Tibial nerve (tissue), 4 donors: ENCODE measurements at regions not wholly inside any gene's neighbourhood (a gene's known extent, or its start where the extent isn't known, plus 50 kb on each side); places are given as distances from the start of the nearest gene placed in this dataset.

Source experiments
- EP300 ChIP-seq, 2 donors: sonication (generic); formaldehyde crosslinking; IDR thresholded peaks; one replicate each; pipeline ENCODE4 v1.6.1; 2017; ENCODE audit warnings: antibody characterized with exemption in 2 of 2, mild to moderate bottlenecking in 1 of 2
- TF ChIP-seq, protein P1 (sequence below), 5 experiments: fragments of 200-600 bp in 3 of 5; fragments of 450-650 bp in 2 of 5; sonication (generic) in 3 of 5; IDR thresholded peaks; one replicate each; pipeline ENCODE4 v1.5.1; 2016 to 2019; ENCODE audit warnings: antibody characterized with exemption in 5 of 5, mild to moderate bottlenecking in 3 of 5, moderate library complexity in 2 of 5

DNA sequence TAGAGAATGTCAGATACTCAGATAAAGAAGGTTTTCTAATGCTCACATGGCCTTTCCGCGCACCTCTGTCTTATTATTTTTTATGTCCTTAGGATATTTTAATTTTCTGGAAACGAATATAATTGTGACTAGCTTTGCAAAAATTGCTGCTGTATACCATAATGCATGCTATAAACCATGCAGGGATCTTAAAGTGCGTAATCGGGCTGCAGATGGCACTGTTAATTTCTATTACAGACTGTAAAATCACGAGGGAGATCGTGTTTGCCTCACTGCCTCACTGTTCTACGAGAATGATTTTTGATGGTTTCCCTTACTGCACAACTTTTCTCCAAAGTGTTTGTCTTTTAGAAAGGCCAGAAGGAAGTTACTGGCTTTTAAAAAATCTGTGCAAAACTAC lies 356.1 kb downstream of the TUSC1 start:
- no peak for TF ChIP-seq EP300 (IDR thresholded peaks at IDR 0.05)
- TF ChIP-seq, protein P1, sequence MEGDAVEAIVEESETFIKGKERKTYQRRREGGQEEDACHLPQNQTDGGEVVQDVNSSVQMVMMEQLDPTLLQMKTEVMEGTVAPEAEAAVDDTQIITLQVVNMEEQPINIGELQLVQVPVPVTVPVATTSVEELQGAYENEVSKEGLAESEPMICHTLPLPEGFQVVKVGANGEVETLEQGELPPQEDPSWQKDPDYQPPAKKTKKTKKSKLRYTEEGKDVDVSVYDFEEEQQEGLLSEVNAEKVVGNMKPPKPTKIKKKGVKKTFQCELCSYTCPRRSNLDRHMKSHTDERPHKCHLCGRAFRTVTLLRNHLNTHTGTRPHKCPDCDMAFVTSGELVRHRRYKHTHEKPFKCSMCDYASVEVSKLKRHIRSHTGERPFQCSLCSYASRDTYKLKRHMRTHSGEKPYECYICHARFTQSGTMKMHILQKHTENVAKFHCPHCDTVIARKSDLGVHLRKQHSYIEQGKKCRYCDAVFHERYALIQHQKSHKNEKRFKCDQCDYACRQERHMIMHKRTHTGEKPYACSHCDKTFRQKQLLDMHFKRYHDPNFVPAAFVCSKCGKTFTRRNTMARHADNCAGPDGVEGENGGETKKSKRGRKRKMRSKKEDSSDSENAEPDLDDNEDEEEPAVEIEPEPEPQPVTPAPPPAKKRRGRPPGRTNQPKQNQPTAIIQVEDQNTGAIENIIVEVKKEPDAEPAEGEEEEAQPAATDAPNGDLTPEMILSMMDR (IDR thresholded peaks at IDR 0.05) = no peak
